ENCODE measurements at regions not wholly inside any gene's neighbourhood (a gene's known extent, or its start where the extent isn't known, plus 50 kb on each side); places are given as distances from the start of the nearest gene placed in this dataset.

- DNase-seq (ENCODE audit: extremely low spot score): no peak
- TF ChIP-seq LEF1 (IDR thresholded peaks at IDR 0.05; ENCODE audit: borderline replicate concordance) (no peak), SP1 (IDR thresholded peaks at IDR 0.05) (no peak), SUZ12 (IDR thresholded peaks at IDR 0.05) (no peak), FOXK2 (IDR thresholded peaks at IDR 0.05) (no peak), ELF4 (IDR thresholded peaks at IDR 0.05) (no peak)
- ChIA-PET POLR2A (no interaction called here), CTCF (no interaction called here)
Observed at GRCh38 chr2:21928292-21928691, 804.5 kb downstream of the TDRD15 start.

DNA sequence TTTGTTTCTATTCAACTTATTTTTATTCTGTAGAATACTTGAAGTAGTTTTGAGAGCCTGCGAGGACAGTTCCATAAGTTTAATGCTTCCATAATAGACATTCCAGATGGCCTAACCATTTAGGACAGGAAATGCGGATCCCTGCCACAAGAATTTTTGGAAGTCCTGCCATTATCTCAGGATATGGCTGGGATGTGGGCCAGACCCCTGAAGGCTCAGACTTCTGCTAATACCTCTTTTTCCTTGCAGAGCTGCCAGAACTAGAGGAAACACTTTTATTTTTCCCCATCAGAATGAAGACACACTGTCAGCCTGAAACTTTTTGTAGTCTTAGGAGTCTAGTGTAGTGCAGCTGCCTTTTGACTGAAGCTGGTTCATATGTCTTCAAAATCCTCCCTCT lies 806.5 kb downstream of the TDRD15 start:
- CTCF ChIA-PET: no interaction called here
- POLR2A ChIA-PET: no interaction called here
- no peak for DNase-seq (ENCODE audit: extremely low spot score)
- TF ChIP-seq FOXK2 (IDR thresholded peaks at IDR 0.05): no peak
- no peak for TF ChIP-seq TARDBP (IDR thresholded peaks at IDR 0.05)
- TF ChIP-seq, protein P1, sequence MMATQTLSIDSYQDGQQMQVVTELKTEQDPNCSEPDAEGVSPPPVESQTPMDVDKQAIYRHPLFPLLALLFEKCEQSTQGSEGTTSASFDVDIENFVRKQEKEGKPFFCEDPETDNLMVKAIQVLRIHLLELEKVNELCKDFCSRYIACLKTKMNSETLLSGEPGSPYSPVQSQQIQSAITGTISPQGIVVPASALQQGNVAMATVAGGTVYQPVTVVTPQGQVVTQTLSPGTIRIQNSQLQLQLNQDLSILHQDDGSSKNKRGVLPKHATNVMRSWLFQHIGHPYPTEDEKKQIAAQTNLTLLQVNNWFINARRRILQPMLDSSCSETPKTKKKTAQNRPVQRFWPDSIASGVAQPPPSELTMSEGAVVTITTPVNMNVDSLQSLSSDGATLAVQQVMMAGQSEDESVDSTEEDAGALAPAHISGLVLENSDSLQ (IDR thresholded peaks at IDR 0.05): no peak
- no peak for TF ChIP-seq ELF4 (IDR thresholded peaks at IDR 0.05)
- TF ChIP-seq HDGF (IDR thresholded peaks at IDR 0.05; ENCODE audit: borderline replicate concordance): no peak
- TF ChIP-seq NFRKB (IDR thresholded peaks at IDR 0.05): no peak
- no peak for TF ChIP-seq FOXA1 (IDR thresholded peaks at IDR 0.05)
- no peak for TF ChIP-seq LEF1 (IDR thresholded peaks at IDR 0.05; ENCODE audit: borderline replicate concordance)
- TF ChIP-seq BHLHE40 (IDR thresholded peaks at IDR 0.05; ENCODE audit: borderline replicate concordance): no peak
- no peak for TF ChIP-seq ARNT (IDR thresholded peaks at IDR 0.05)
- TF ChIP-seq FOXM1 (IDR thresholded peaks at IDR 0.05; ENCODE audit: borderline replicate concordance): no peak
- no peak for TF ChIP-seq SP1 (IDR thresholded peaks at IDR 0.05)
- no peak for TF ChIP-seq ZNF384 (IDR thresholded peaks at IDR 0.05)
- no peak for TF ChIP-seq L3MBTL2 (conservative IDR thresholded peaks at IDR 0.05)
- TF ChIP-seq SUZ12 (IDR thresholded peaks at IDR 0.05): no peak

- DNase-seq (ENCODE audit: extremely low spot score): no peak
- CTCF ChIA-PET: no interaction called here
- POLR2A ChIA-PET: no interaction called here
- TF ChIP-seq L3MBTL2 (conservative IDR thresholded peaks at IDR 0.05) (no peak), HDGF (IDR thresholded peaks at IDR 0.05; ENCODE audit: borderline replicate concordance) (no peak), BHLHE40 (IDR thresholded peaks at IDR 0.05; ENCODE audit: borderline replicate concordance) (no peak), TARDBP (IDR thresholded peaks at IDR 0.05) (no peak), FOXM1 (IDR thresholded peaks at IDR 0.05; ENCODE audit: borderline replicate concordance) (no peak), ZNF384 (IDR thresholded peaks at IDR 0.05) (no peak), NFRKB (IDR thresholded peaks at IDR 0.05) (no peak)
- TF ChIP-seq, protein P1 (IDR thresholded peaks at IDR 0.05): no peak
Observed at GRCh38 chr2:21939967-21940366, 816.2 kb downstream of the TDRD15 start.

DNA sequence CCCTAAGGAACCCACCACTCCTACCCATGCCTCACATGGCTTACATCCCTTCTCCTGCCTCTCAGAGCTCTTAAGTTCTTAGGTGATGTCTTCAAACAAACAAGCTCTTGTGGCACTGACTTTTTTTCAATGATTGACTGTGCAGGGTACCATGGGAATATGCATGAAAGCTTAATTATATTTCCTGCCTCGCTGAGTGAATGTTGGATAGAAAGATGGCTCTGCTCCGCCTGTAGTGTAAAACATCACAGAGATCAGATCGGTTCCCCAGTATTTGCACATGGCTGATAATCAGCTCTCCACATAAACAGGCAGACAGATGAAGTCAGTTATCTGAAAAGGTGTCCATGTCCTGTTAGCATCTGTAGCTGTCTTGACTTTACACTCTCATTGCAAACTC lies 820.8 kb downstream of the TDRD15 start:
- ChIA-PET POLR2A (no interaction called here), CTCF (no interaction called here)
- DNase-seq (ENCODE audit: extremely low spot score): no peak
- TF ChIP-seq SP1 (IDR thresholded peaks at IDR 0.05): no peak
- TF ChIP-seq TARDBP (IDR thresholded peaks at IDR 0.05): no peak
- no peak for TF ChIP-seq LEF1 (IDR thresholded peaks at IDR 0.05; ENCODE audit: borderline replicate concordance)
- no peak for TF ChIP-seq FOXM1 (IDR thresholded peaks at IDR 0.05; ENCODE audit: borderline replicate concordance)
- TF ChIP-seq L3MBTL2 (conservative IDR thresholded peaks at IDR 0.05): no peak
- TF ChIP-seq HDGF (IDR thresholded peaks at IDR 0.05; ENCODE audit: borderline replicate concordance): no peak
- TF ChIP-seq NFRKB (IDR thresholded peaks at IDR 0.05): no peak
- TF ChIP-seq ARNT (IDR thresholded peaks at IDR 0.05): no peak
- TF ChIP-seq ELF4 (IDR thresholded peaks at IDR 0.05): no peak
- TF ChIP-seq FOXA1 (IDR thresholded peaks at IDR 0.05): no peak
- no peak for TF ChIP-seq SUZ12 (IDR thresholded peaks at IDR 0.05)
- TF ChIP-seq BHLHE40 (IDR thresholded peaks at IDR 0.05; ENCODE audit: borderline replicate concordance): no peak
- TF ChIP-seq, protein P1 (IDR thresholded peaks at IDR 0.05): no peak
- no peak for TF ChIP-seq ZNF384 (IDR thresholded peaks at IDR 0.05)
- TF ChIP-seq FOXK2 (IDR thresholded peaks at IDR 0.05): no peak
- no peak for TF ChIP-seq CTBP1 (IDR thresholded peaks at IDR 0.05; ENCODE audit: borderline replicate concordance)

DNA sequence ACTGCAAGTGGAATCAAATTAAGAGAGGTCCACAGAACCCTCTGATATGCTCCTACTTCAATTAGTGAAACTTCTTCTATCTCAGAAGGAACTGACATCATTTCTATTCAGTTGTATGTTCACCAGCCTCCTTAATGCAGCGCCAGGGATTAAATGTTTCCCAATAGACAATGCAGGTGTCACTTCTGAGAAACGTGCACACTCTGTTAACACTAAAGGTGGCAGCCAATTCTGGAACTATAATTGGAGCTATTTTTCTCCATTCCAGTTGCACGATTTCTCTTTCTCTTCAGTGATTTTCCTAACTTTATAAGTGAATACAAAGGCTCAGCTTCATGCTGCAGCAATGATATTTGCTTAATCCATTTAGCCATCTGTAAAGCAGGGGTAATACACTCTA lies 821.9 kb downstream of the TDRD15 start:
- TF ChIP-seq FOXA1 (IDR thresholded peaks at IDR 0.05): no peak
- TF ChIP-seq HDGF (IDR thresholded peaks at IDR 0.05; ENCODE audit: borderline replicate concordance): no peak
- no peak for TF ChIP-seq NFRKB (IDR thresholded peaks at IDR 0.05)
- TF ChIP-seq L3MBTL2 (conservative IDR thresholded peaks at IDR 0.05): no peak
- POLR2A ChIA-PET: no interaction called here
- DNase-seq (ENCODE audit: extremely low spot score): no peak
- CTCF ChIA-PET: no interaction called here

- no peak for DNase-seq (ENCODE audit: extremely low spot score)
- TF ChIP-seq FOXK2 (IDR thresholded peaks at IDR 0.05): no peak
- CTCF ChIA-PET: no interaction called here
- POLR2A ChIA-PET: no interaction called here
Observed at GRCh38 chr2:21947046-21947445, 823.3 kb downstream of the TDRD15 start.

GRCh38 chr2:21966139-21966538 lies 842.4 kb downstream of the TDRD15 start:
- TF ChIP-seq FOXM1 (IDR thresholded peaks at IDR 0.05; ENCODE audit: borderline replicate concordance) (no peak), ZNF384 (IDR thresholded peaks at IDR 0.05) (no peak), ARNT (IDR thresholded peaks at IDR 0.05) (no peak), SP1 (IDR thresholded peaks at IDR 0.05) (no peak), ELF4 (IDR thresholded peaks at IDR 0.05) (no peak), TARDBP (IDR thresholded peaks at IDR 0.05) (no peak), LEF1 (IDR thresholded peaks at IDR 0.05; ENCODE audit: borderline replicate concordance) (no peak), HDGF (IDR thresholded peaks at IDR 0.05; ENCODE audit: borderline replicate concordance) (no peak), SUZ12 (IDR thresholded peaks at IDR 0.05) (no peak)
- TF ChIP-seq, protein P1 (IDR thresholded peaks at IDR 0.05): no peak
- ChIA-PET CTCF (no interaction called here), POLR2A (no interaction called here)
- DNase-seq (ENCODE audit: extremely low spot score): no peak
